Left lung (tissue), 4 donors: ENCODE measurements at regions not wholly inside any gene's neighbourhood (a gene's known extent, or its start where the extent isn't known, plus 50 kb on each side); places are given as distances from the start of the nearest gene placed in this dataset.

Experiments used
- ATAC-seq: fragments of 200-7000 bp; cut with Tn5 transposase; one replicate; pipeline ENCODE4 v1.9.1; 2020; ENCODE audit warnings: moderate library complexity
- DNase-seq, 4 donors: peaks; one replicate each; pipeline ENCODE4 v3.0.0-alpha.2; 2013 to 2020
- H3K27ac ChIP-seq, 2 donors: fragments of 200-600 bp; sonication (generic) in 1 of 2; one replicate each; pipeline versions ENCODE4 v1.5.0 to v1.8.0; 2020 to 2021
- H3K27me3 ChIP-seq, 2 donors: fragments of 200-600 bp; sonication (generic) in 1 of 2; one replicate each; pipeline versions ENCODE4 v1.5.0 to v1.8.0; 2020 to 2021
- H3K36me3 ChIP-seq, 2 donors: fragments of 200-600 bp; sonication (generic) in 1 of 2; one replicate each; pipeline versions ENCODE4 v1.5.0 to v1.8.0; 2020 to 2021
- H3K4me1 ChIP-seq, 2 donors: fragments of 200-600 bp; one replicate each; pipeline ENCODE4 v1.8.0; 2021
- H3K4me3 ChIP-seq, 2 donors: fragments of 200-600 bp; sonication (generic) in 1 of 2; one replicate each; pipeline versions ENCODE4 v1.5.0 to v1.8.0; 2020 to 2021; ENCODE audit warnings: mild to moderate bottlenecking in 1 of 2
- H3K9me3 ChIP-seq, 2 donors: fragments of 200-600 bp; sonication (generic) in 1 of 2; one replicate each; pipeline versions ENCODE4 v1.5.0 to v1.8.0; 2020 to 2021
- intact Hi-C, 2 donors: fragments of 100-400 bp; cut with DNase I; formaldehyde crosslinking; loops; one replicate each; pipeline versions ENCODE4 v1.11.2 to v1.14.2; 2022
- TF ChIP-seq, protein P1 (sequence below), 2 donors: fragments of 200-600 bp; sonication (generic) in 1 of 2; IDR thresholded peaks; one replicate each; pipeline versions ENCODE4 v1.5.0 to v1.8.0; 2021; ENCODE audit warnings: antibody characterized with exemption in 2 of 2
- donor health status: DM: no; HTN: yes; CAD: no.
- donor health status: DM: no; HTN: no; CAD: no.

DNA sequence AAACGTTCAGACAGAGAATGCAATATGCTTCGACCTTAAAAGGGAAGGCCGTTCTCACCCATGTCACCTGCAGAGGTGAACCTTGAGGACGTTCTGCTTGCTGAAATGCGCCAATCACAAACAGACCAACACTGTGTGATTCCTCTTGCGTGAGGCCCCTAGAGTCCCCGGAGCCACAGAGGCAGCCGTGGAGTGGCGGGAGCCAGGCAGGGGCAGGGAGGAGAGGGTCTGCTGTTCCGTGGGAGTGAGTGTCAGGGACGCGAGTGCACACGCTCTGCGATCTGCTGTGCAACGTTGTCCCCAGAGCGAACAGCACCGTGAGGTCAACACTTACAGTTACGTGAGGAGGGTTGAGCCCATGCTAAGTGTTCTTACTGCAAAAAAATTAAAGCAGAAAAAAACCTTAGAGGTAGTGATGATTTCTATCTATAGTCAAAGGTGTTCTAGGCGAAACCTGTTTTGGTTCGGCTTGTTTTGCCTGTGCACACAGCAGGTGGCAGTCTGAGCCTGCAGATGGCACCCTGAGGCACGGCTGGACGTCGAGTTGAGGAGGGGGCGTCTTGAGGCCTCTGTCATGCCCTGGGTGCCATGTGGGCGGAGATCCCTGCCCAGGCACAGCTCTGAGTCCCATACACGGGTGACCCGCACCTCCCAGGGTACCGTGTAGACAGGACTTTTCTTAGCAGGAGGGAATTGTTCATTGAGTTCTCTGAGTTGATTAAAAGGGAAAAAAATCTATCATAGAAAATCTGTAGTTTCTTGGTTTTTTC lies 71.7 kb upstream of the FRMD1 start:
- Histone ChIP-seq H3K27ac (no peak overlapping the region), H3K27me3 (peaks cover 0 to 26% of the 10 kb centered on the region in 2 donors), H3K4me3 (no peak overlapping the region), H3K36me3 (no peaks in the 10 kb centered on the region), H3K9me3 (no peaks in the 10 kb centered on the region), H3K4me1 (no peaks in the 10 kb centered on the region)
- no peak for DNase-seq
- TF ChIP-seq, protein P1, sequence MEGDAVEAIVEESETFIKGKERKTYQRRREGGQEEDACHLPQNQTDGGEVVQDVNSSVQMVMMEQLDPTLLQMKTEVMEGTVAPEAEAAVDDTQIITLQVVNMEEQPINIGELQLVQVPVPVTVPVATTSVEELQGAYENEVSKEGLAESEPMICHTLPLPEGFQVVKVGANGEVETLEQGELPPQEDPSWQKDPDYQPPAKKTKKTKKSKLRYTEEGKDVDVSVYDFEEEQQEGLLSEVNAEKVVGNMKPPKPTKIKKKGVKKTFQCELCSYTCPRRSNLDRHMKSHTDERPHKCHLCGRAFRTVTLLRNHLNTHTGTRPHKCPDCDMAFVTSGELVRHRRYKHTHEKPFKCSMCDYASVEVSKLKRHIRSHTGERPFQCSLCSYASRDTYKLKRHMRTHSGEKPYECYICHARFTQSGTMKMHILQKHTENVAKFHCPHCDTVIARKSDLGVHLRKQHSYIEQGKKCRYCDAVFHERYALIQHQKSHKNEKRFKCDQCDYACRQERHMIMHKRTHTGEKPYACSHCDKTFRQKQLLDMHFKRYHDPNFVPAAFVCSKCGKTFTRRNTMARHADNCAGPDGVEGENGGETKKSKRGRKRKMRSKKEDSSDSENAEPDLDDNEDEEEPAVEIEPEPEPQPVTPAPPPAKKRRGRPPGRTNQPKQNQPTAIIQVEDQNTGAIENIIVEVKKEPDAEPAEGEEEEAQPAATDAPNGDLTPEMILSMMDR (IDR thresholded peaks at IDR 0.05) = peak in 1 of 2 donors; percentile 26
- ATAC-seq = peak; percentile 76
- intact Hi-C loops = loop anchor here in 1 of 2 donors (10.0 kb wide), 1 partner anchor 204 kb away; no protein-coding TSS in a partner anchor

DNA sequence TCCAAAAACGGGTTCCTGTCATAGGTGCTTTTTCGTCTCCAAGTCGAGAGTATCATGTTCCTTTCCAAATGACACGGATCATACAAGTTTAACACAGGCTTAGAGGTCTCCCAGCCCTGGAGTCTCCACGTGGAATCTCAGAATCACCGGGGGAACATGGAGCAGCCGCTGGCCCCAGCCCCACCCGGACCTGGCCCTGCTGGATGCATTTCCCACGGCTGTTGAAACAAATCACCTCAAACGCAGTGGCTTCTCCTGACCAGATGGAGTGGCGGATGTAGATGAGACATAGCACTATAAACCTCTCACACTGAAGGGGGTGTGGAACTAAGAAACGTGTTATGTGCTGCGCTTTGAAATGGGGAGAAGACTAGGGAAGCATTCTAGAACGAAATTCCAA lies 70.0 kb upstream of the FRMD1 start:
- TF ChIP-seq, protein P1 (IDR thresholded peaks at IDR 0.05) = no peak
- Histone ChIP-seq H3K27ac (no peak overlapping the region), H3K4me1 (no peaks in the 10 kb centered on the region), H3K4me3 (no peak overlapping the region), H3K27me3 (peaks cover 0 to 26% of the 10 kb centered on the region in 2 donors), H3K36me3 (no peaks in the 10 kb centered on the region), H3K9me3 (no peaks in the 10 kb centered on the region)
- DNase-seq = no peak
- intact Hi-C loops = no loop called here
- no peak for ATAC-seq

DNA sequence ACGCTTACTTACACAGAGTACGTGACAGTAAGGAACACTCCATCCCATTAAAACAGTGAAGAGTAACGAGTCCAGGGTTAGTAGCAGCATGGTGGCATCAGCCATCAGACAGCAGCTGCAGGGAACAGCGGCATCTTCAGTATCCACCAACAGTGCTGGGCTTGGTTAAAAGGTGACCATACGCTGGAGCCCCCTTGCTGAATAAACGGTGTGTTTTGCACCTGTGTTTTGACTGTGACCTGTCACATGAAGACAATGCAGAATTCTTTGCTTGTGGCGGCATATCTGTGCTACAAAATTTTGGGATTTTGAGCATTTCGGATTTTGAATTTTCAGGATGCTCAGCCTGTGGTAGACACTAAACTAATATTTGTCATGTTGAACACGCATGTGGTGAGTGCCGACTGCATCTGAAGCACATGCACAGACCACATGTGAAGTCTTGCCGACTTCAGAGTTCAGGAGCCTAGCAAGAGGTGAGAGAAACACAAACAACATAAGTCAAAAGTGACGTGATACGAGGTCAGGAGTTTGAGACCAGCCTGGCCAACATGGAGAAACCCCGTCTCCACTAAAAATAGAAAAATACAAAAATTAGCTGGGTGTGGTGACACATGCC lies 69.3 kb upstream of the FRMD1 start:
- Histone ChIP-seq H3K36me3 (no peaks in the 10 kb centered on the region), H3K27ac (no peak overlapping the region), H3K9me3 (no peaks in the 10 kb centered on the region), H3K4me3 (no peak overlapping the region), H3K27me3 (peaks cover 0 to 26% of the 10 kb centered on the region in 2 donors), H3K4me1 (no peaks in the 10 kb centered on the region)
- intact Hi-C loops = no loop called here
- TF ChIP-seq, protein P1 (IDR thresholded peaks at IDR 0.05) = no peak
- DNase-seq = no peak
- no peak for ATAC-seq

DNA sequence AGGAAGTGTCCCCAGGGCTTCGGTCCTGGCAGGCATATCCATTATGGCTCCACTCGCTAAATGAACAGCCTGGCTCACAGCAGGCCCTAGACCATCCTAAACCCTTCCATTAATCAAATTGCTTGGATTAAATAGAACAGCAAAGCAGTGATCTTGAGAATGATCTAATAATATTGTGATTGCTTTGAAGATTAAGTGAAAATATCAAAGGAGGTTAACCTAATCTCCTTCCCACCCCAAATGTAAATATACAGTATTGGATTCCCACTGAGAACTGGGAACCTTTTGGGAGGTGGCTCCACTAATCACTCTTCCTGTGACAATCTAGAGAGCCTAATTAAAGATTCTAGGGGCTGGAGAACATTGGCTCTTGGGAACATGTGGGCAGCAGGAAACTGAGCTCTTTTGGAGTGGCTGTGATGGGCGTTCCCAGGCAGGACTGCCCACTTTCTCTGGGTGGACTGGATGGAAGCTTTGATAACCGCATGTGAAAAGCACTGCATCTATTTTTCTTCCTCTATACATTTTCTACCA lies 68.3 kb upstream of the FRMD1 start:
- intact Hi-C loops = no loop called here
- TF ChIP-seq, protein P1 (IDR thresholded peaks at IDR 0.05) = no peak
- no peak for ATAC-seq
- H3K4me3 ChIP-seq = no peak overlapping the region
- H3K9me3 ChIP-seq = no peaks in the 10 kb centered on the region
- no peak for DNase-seq
- H3K36me3 ChIP-seq = no peaks in the 10 kb centered on the region
- peaks cover 0 to 26% of the 10 kb centered on the region in 2 donors for H3K27me3 ChIP-seq
- no peaks in the 10 kb centered on the region for H3K4me1 ChIP-seq
- H3K27ac ChIP-seq = no peak overlapping the region
